Natural killer cell (primary cell): ENCODE measurements at regions not wholly inside any gene's neighbourhood (a gene's known extent, or its start where the extent isn't known, plus 50 kb on each side); places are given as distances from the start of the nearest gene placed in this dataset.

ENCODE experiments used
- ATAC-seq, 3 donors: fragments of 150-1000 bp in 2 of 3; fragments of 200-7000 bp in 1 of 3; cut with Tn5 transposase; 1 replicate in 1 of 3; 2 replicates in 2 of 3; pipeline ENCODE4 v1.10.0; 2021; ENCODE audit warnings: mild to moderate bottlenecking in 2 of 3, moderate library complexity in 2 of 3
- DNase-seq, 2 donors: peaks; one replicate each; pipeline versions ENCODE4 v3.0.0 to v3.0.0-alpha.2; 2013 to 2021; ENCODE audit warnings: mixed read lengths in 1 of 2
- H3K27ac ChIP-seq: one replicate; pipeline ENCODE4 v1.5.1; 2013; ENCODE audit warnings: mild to moderate bottlenecking, low read length
- H3K27me3 ChIP-seq: one replicate; pipeline ENCODE4 v1.6.1; 2013; ENCODE audit warnings: low read length; ENCODE audit not compliant: control insufficient read depth, insufficient read depth
- H3K36me3 ChIP-seq: one replicate; pipeline ENCODE4 v1.6.1; 2013; ENCODE audit warnings: low read length; ENCODE audit not compliant: control insufficient read depth, insufficient read depth
- H3K4me1 ChIP-seq: one replicate; pipeline ENCODE4 v1.6.1; 2013; ENCODE audit warnings: low read length; ENCODE audit not compliant: control insufficient read depth, insufficient read depth
- H3K4me3 ChIP-seq: one replicate; pipeline ENCODE4 v1.5.1; 2013; ENCODE audit warnings: low read length
- H3K9me3 ChIP-seq: one replicate; pipeline ENCODE4 v1.6.1; 2013; ENCODE audit warnings: low read length; ENCODE audit not compliant: control insufficient read depth, insufficient read depth
- H3K27ac Mint-ChIP-seq, 2 donors: one replicate each; pipeline ENCODE4 v1.8.0; 2022; ENCODE audit warnings: mild to moderate bottlenecking in 2 of 2, mixed read lengths in 2 of 2, moderate library complexity in 1 of 2
- H3K27me3 Mint-ChIP-seq, 2 donors: one replicate each; pipeline ENCODE4 v1.8.0; 2022; ENCODE audit warnings: low read depth in 2 of 2, mixed read lengths in 2 of 2
- H3K36me3 Mint-ChIP-seq: one replicate; pipeline ENCODE4 v1.8.0; 2022; ENCODE audit warnings: mixed read lengths
- H3K4me1 Mint-ChIP-seq, 2 donors: one replicate each; pipeline ENCODE4 v1.8.0; 2022; ENCODE audit warnings: mixed read lengths in 2 of 2
- H3K4me3 Mint-ChIP-seq: one replicate; pipeline ENCODE4 v1.8.0; 2022; ENCODE audit warnings: mild to moderate bottlenecking, moderate library complexity, mixed read lengths
- H3K9me3 Mint-ChIP-seq, 2 donors: one replicate each; pipeline ENCODE4 v1.8.0; 2022; ENCODE audit warnings: mixed read lengths in 2 of 2
- WGBS: methylation state at CpG from one replicate; pipeline ENCODE4 v1.1.7; 2013; ENCODE audit warnings: missing lambda C conversion rate; ENCODE audit not compliant: insufficient coverage; 5-methylcytosine and 5-hydroxymethylcytosine counted together
- intact Hi-C: fragments of 100-400 bp; cut with micrococcal nuclease; formaldehyde crosslinking; loops from one replicate; pipeline ENCODE4 v1.14.2; 2022
- TF ChIP-seq, protein P1 (sequence below): fragments of 200-600 bp; IDR thresholded peaks from one replicate; pipeline ENCODE4 v1.8.0; 2022; ENCODE audit warnings: antibody characterized with exemption

DNA sequence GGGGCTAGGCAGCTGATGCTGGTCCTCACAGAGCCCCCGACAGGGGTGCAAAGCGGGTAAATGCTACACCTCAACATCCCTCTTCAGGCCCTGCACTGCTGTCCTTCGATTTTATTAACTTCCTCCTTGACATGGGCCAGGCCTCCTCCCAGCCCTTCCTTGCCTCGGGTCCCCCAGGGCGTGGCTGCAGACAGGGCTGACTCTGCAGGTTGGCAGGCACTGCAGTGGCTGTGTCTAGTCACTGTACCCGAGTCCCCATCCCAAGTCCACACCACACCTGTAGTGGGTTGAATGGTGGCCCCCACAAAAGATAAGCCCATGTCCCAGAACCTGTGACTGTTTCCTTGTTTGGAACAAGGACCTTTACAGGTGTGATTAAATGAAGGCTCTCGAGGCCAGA, 140.2 kb downstream of the TWIST2 start:
- H3K27ac Mint-ChIP-seq = no peak overlapping the region
- Histone ChIP-seq H3K4me1 (no peaks in the 10 kb centered on the region), H3K27ac (no peak overlapping the region), H3K36me3 (no peaks in the 10 kb centered on the region), H3K4me3 (no peak overlapping the region), H3K27me3 (no peaks in the 10 kb centered on the region), H3K9me3 (no peaks in the 10 kb centered on the region)
- TF ChIP-seq, protein P1, sequence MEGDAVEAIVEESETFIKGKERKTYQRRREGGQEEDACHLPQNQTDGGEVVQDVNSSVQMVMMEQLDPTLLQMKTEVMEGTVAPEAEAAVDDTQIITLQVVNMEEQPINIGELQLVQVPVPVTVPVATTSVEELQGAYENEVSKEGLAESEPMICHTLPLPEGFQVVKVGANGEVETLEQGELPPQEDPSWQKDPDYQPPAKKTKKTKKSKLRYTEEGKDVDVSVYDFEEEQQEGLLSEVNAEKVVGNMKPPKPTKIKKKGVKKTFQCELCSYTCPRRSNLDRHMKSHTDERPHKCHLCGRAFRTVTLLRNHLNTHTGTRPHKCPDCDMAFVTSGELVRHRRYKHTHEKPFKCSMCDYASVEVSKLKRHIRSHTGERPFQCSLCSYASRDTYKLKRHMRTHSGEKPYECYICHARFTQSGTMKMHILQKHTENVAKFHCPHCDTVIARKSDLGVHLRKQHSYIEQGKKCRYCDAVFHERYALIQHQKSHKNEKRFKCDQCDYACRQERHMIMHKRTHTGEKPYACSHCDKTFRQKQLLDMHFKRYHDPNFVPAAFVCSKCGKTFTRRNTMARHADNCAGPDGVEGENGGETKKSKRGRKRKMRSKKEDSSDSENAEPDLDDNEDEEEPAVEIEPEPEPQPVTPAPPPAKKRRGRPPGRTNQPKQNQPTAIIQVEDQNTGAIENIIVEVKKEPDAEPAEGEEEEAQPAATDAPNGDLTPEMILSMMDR = no peak
- no peaks in the 10 kb centered on the region for H3K36me3 Mint-ChIP-seq
- H3K4me3 Mint-ChIP-seq = no peak overlapping the region
- WGBS = 55% methylated on average over 7 of the region's 7 CpGs
- DNase-seq (no peak), ATAC-seq (no peak)
- intact Hi-C loops = no loop called here
- no peaks in the 10 kb centered on the region for H3K9me3 Mint-ChIP-seq
- no peaks in the 10 kb centered on the region for H3K4me1 Mint-ChIP-seq
- peaks cover 0 to 5% of the 10 kb centered on the region in 2 donors for H3K27me3 Mint-ChIP-seq

DNA sequence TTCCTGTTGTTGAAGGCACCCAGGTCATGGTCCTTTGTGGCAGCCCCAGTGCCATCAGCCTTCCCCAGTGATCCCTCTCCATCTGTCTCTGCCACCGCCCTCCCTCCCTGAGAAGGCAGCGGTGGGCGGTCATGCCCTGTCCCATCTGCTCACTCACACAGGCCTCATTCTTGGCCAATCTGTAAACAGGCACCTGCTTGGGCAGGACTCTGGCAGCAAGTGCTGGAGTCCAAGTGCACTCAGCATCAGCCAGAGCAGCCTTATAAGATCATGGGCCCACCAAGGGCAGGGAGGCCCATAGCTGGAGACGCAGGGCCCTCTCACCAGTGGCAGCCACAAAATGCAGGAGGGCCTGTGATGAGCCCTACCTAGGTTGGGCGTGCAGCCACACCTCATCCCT, 140.9 kb downstream of the TWIST2 start:
- no peak overlapping the region for H3K27ac ChIP-seq
- Mint-ChIP-seq H3K4me3 (no peak overlapping the region), H3K36me3 (no peaks in the 10 kb centered on the region), H3K27me3 (peaks cover 0 to 5% of the 10 kb centered on the region in 2 donors), H3K9me3 (no peaks in the 10 kb centered on the region), H3K4me1 (peaks cover under 1 to 5% of the 10 kb centered on the region in 2 donors), H3K27ac (no peak overlapping the region)
- no peak overlapping the region for H3K4me3 ChIP-seq
- no peaks in the 10 kb centered on the region for H3K9me3 ChIP-seq
- no peak for DNase-seq
- H3K27me3 ChIP-seq = no peaks in the 10 kb centered on the region
- intact Hi-C loops = no loop called here
- 84% methylated on average over 5 of the region's 5 CpGs for WGBS
- H3K36me3 ChIP-seq = no peaks in the 10 kb centered on the region
- TF ChIP-seq, protein P1 = no peak
- no peaks in the 10 kb centered on the region for H3K4me1 ChIP-seq
- ATAC-seq = no peak

DNA sequence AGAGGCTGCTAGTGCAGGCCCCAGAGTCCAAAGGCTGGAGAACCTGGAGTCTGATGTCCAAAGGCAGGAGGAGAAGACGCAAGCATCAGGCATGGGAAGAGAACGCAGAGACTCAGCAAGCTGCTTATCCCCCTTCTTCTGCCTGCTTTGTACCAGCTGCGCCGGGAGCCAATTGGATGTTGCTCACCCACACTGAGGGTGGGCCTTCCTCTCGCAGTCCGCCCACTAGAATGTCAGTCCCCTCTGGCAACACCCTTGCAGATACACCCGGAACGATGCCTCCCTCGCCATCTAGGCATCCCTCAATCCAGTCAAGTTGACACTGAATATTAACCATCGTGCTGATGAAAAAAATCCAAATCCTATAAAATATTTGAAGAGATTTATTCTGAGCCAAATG, 141.6 kb downstream of the TWIST2 start:
- no peak for ATAC-seq
- DNase-seq = no peak
- H3K4me1 ChIP-seq = no peaks in the 10 kb centered on the region
- H3K4me3 Mint-ChIP-seq = no peak overlapping the region
- no peaks in the 10 kb centered on the region for H3K9me3 ChIP-seq
- H3K4me3 ChIP-seq = no peak overlapping the region
- no peaks in the 10 kb centered on the region for H3K27me3 ChIP-seq
- peaks cover 7 to 12% of the 10 kb centered on the region in 2 donors for H3K4me1 Mint-ChIP-seq
- H3K27me3 Mint-ChIP-seq = peaks cover 0 to 7% of the 10 kb centered on the region in 2 donors
- H3K9me3 Mint-ChIP-seq = no peaks in the 10 kb centered on the region
- H3K27ac ChIP-seq = no peak overlapping the region
- H3K27ac Mint-ChIP-seq = no peak overlapping the region
- intact Hi-C loops = no loop called here
- TF ChIP-seq, protein P1 = no peak
- no peaks in the 10 kb centered on the region for H3K36me3 ChIP-seq
- H3K36me3 Mint-ChIP-seq = no peaks in the 10 kb centered on the region
- WGBS = 90% methylated on average over 9 of the region's 10 CpGs

DNA sequence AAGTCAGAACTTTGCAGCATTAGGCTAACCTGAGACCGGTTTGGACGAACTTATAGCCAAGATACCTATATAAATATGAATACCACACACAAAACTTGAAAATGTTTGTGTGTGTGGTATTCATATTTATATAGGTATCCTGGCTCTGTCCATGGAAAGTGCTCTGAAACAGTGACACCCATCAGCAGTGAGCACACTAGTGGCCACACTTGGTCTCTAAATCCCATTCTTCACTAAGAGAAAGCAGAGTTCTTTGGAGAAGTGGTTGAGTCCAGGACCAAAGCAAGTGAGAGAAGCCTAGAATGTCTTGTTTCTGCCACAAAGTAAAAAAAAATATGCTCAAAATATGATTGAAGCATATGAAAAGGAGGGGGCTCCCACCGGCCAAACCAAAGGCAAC, 146.5 kb downstream of the TWIST2 start:
- WGBS = 100% methylated on average over 1 of the region's 3 CpGs
- peaks cover 7 to 14% of the 10 kb centered on the region in 2 donors for H3K4me1 Mint-ChIP-seq
- H3K27me3 Mint-ChIP-seq = peaks cover 0 to 16% of the 10 kb centered on the region in 2 donors
- intact Hi-C loops = no loop called here
- H3K4me3 ChIP-seq = no peak overlapping the region
- DNase-seq (no peak), ATAC-seq (no peak)
- H3K27ac ChIP-seq = no peak overlapping the region
- H3K27me3 ChIP-seq = no peaks in the 10 kb centered on the region
- H3K36me3 Mint-ChIP-seq = no peaks in the 10 kb centered on the region
- no peak overlapping the region for H3K27ac Mint-ChIP-seq
- H3K9me3 Mint-ChIP-seq = no peaks in the 10 kb centered on the region
- H3K4me1 ChIP-seq = no peaks in the 10 kb centered on the region
- H3K9me3 ChIP-seq = no peaks in the 10 kb centered on the region
- TF ChIP-seq, protein P1 = no peak
- no peak overlapping the region for H3K4me3 Mint-ChIP-seq
- H3K36me3 ChIP-seq = no peaks in the 10 kb centered on the region
